22Rv1 (cell line): ENCODE measurements at regions not wholly inside any gene's neighbourhood (a gene's known extent, or its start where the extent isn't known, plus 50 kb on each side); places are given as distances from the start of the nearest gene placed in this dataset.

Source experiments
- ZFX ChIP-seq: fragments of 450-650 bp; IDR thresholded peaks from 2 replicates; pipeline ENCODE4 v1.6.1; 2017; ENCODE audit warnings: antibody characterized with exemption, borderline replicate concordance
- TF ChIP-seq, protein P1 (sequence below): fragments of 450-650 bp; IDR thresholded peaks from 2 replicates; pipeline ENCODE4 v1.5.1; 2017; ENCODE audit warnings: mild to moderate bottlenecking

DNA sequence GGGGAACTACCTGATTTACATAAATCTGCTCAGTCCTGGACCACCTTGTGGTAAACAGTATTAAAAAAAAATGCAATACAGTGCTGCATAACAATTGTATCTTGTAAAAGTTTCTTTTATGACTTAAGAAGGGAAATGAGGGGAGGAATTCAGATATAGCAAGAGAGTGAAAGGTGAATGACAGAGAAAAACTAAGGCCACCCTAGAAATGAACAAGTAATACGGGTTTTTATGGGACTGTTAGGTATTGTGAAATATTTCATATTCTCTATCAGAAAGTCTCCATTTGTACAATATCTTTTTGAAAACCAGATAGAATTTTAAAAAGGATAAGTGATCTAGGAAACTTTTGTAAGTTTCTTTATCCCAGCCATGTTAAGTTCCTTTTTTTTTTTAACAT, 69.7 kb upstream of the NOCT start:
- TF ChIP-seq, protein P1, sequence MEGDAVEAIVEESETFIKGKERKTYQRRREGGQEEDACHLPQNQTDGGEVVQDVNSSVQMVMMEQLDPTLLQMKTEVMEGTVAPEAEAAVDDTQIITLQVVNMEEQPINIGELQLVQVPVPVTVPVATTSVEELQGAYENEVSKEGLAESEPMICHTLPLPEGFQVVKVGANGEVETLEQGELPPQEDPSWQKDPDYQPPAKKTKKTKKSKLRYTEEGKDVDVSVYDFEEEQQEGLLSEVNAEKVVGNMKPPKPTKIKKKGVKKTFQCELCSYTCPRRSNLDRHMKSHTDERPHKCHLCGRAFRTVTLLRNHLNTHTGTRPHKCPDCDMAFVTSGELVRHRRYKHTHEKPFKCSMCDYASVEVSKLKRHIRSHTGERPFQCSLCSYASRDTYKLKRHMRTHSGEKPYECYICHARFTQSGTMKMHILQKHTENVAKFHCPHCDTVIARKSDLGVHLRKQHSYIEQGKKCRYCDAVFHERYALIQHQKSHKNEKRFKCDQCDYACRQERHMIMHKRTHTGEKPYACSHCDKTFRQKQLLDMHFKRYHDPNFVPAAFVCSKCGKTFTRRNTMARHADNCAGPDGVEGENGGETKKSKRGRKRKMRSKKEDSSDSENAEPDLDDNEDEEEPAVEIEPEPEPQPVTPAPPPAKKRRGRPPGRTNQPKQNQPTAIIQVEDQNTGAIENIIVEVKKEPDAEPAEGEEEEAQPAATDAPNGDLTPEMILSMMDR: no peak
- TF ChIP-seq ZFX: no peak
